Cardiac fibroblast (primary cell): ENCODE measurements at regions not wholly inside any gene's neighbourhood (a gene's known extent, or its start where the extent isn't known, plus 50 kb on each side); places are given as distances from the start of the nearest gene placed in this dataset.

ENCODE experiments used
- DNase-seq, 2 donors: peaks; one replicate each; pipeline versions ENCODE4 v3.0.0 to v3.0.0-alpha.2; 2010; ENCODE audit warnings: low read depth in 2 of 2
- H3K4me3 ChIP-seq, 2 donors: replicated peaks in 1 of 2; 1 replicate in 1 of 2; 2 replicates in 1 of 2; pipeline ENCODE4 v1.5.1; 2011; ENCODE audit warnings: low read depth in 2 of 2, low read length in 2 of 2, mild to moderate bottlenecking in 2 of 2, moderate library complexity in 1 of 2
- TF ChIP-seq, protein P1 (sequence below): IDR thresholded peaks from one replicate; pipeline ENCODE4 v1.5.1; 2011; ENCODE audit warnings: low read depth, mild to moderate bottlenecking, low read length, inconsistent platforms

DNA sequence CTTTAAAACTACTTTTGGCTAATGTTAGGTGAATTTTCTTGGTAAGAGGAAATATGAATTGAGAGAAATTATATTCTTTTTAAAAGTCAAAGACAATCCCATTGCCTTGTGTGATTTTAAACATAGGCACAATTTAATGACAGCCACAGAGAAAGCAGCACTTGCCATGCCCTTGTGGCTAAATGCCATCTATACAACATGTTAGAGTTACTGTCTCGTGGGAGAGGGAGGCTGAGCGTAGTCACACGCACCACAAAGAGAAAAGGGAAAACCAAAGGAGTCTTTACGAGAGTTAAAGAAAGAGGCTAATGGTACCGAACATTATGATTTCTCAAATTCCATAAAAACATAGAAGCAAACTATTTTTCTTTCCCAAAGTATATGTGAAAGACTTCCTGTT, 537.9 kb downstream of the PTPRC start:
- no peak for DNase-seq

DNA sequence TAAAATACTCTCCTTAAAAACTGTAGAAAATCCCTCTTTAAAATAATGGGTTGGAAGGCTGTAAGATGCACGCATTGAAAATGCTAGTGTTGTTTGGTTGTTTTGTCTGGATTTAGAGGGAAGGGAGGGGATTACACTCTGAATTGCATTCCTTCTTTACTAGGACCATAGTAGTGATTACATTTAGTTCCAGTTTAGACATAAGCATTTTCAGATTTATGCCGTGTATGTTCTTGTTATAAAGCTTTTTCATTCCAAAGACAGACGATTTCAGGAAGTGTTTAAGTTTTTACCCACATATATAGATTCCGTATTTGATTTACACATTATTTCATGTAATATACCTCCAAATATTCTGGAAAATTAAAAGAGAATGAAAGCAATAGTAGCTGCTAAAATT, 538.4 kb downstream of the PTPRC start:
- H3K4me3 ChIP-seq = no peak overlapping the region
- no peak for DNase-seq
- TF ChIP-seq, protein P1, sequence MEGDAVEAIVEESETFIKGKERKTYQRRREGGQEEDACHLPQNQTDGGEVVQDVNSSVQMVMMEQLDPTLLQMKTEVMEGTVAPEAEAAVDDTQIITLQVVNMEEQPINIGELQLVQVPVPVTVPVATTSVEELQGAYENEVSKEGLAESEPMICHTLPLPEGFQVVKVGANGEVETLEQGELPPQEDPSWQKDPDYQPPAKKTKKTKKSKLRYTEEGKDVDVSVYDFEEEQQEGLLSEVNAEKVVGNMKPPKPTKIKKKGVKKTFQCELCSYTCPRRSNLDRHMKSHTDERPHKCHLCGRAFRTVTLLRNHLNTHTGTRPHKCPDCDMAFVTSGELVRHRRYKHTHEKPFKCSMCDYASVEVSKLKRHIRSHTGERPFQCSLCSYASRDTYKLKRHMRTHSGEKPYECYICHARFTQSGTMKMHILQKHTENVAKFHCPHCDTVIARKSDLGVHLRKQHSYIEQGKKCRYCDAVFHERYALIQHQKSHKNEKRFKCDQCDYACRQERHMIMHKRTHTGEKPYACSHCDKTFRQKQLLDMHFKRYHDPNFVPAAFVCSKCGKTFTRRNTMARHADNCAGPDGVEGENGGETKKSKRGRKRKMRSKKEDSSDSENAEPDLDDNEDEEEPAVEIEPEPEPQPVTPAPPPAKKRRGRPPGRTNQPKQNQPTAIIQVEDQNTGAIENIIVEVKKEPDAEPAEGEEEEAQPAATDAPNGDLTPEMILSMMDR = no peak

More for the DNA sequence above, 537.9 kb downstream of the PTPRC start:
- no peak overlapping the region for H3K4me3 ChIP-seq
- TF ChIP-seq, protein P1 = no peak

DNA sequence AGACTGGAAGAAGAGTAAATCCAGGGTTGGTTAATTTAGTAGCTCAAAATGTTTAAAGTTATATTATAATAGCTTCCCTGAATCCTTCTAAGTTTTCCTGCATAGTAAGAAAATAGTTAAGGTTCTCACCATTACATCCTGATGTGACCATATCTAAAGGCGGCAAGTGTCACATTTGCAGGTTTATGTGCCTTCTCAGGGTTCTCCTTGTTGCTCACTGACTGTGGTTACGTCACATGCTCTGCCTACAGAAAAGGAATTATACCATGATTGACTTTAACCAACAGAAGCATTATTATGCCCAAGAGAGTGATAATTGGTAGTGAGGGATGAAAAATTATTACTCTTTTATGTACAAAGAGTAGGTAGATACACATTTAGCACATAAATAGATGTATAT, 539.8 kb downstream of the PTPRC start:
- no peak for DNase-seq
- no peak overlapping the region for H3K4me3 ChIP-seq
- TF ChIP-seq, protein P1 = no peak

DNA sequence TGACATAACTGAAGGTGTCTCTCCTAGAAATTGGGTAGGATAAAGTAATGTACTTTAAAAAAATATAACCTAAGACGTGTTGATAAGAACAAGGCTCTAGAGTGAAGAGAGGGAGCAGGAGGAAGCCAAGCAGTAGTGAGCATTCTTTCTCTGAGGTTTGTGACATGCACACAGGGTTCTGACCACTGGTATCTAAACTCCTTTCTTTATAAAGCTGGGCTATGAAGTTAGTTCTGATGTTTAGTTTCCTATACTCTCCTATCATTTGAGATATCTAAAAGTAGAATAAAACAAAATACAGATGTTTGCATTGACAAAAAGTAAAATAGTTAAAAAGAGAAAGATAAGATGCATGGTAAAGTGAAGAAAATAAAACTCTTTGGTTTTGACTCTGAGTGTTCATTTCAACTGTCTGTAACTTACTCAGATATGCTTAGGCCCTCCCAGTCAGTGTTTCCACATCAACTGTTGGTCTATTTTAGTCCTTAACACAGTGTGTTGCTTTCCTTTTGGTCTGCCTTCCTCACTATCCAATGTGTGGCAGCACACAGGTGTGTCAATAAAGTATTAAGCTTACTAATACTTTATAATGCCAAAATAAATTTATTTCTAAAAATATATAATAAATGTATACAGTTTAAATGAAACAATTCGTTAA, 543.5 kb downstream of the PTPRC start:
- TF ChIP-seq, protein P1 = no peak
- no peak overlapping the region for H3K4me3 ChIP-seq
- peak in 1 of 2 donors; percentile 17 for DNase-seq

DNA sequence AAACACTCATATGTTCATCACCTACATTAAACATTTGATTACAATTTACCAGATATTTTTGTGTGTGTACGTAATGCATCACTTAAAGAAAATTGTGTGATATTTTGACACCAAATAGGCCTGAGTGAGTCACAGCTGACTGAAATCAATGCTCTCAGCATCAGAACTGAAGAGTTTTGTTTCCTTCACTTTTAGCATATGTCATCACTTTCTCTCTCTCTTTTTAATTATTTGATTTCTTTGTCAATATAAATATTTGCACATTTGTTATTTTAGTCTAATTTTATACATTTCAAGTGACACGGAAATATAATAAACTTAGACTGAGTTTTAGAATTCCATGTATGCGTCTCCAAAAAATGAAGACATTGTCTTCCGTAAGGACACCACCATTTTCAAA, 545.3 kb downstream of the PTPRC start:
- TF ChIP-seq, protein P1 = no peak
- H3K4me3 ChIP-seq = no peak overlapping the region
- DNase-seq = no peak

DNA sequence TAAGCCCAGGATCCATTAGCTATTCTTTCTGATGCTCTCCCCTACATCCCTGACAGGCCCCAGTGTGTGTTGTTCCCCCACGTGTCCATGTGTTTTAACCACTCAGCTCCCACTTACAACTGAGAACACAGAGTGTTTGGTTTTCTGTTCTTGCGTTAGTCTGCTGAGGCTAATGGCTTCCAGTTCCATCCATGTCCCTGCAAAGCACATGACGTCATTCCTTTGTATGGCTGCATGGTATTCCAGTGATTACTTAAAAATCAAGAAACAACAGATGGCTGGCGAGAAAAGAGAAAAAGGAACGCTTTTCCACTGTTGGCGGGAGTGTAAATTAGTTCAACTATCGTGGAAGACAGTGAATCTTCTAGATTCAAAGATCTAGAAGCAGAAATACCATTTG, 556.0 kb downstream of the PTPRC start:
- TF ChIP-seq, protein P1 = no peak
- DNase-seq = no peak
- no peak overlapping the region for H3K4me3 ChIP-seq

DNA sequence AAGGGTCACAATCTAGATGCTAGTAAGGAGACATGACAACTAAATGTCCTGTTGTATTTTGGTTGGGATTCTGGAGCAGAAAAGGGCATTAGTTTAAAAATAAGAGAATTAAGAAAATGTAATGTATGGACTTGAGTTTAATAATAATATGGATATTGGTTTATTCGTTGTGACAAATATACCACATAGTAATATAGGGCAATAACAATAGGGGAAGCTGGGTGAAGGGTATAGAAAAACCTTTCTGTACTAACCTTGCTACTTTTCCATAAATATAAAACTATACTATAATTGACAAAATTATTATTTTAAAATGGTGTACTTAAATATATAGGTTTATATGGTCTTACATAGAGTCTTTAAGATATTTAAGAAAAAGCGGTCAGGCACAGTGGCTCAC, 558.9 kb downstream of the PTPRC start:
- no peak for DNase-seq
- no peak overlapping the region for H3K4me3 ChIP-seq
- TF ChIP-seq, protein P1 = no peak
